ENCODE measurements at regions not wholly inside any gene's neighbourhood (a gene's known extent, or its start where the extent isn't known, plus 50 kb on each side); places are given as distances from the start of the nearest gene placed in this dataset.
"Not testable (repeated sequence)": the region's sequence is repeated elsewhere in the genome, so short reads cannot be mapped to it uniquely, and the experiment has no call there.

- no peak for DNase-seq (ENCODE audit: extremely low read depth, low read depth)
- no peak for TF ChIP-seq CTCF (IDR thresholded peaks at IDR 0.05; ENCODE audit: low read depth, low read length)
Observed at GRCh38 chr2:199554026-199554425, 96.3 kb upstream of the SATB2 start.

GRCh38 chr2:199552141-199552540 is 94.4 kb upstream of the SATB2 start:
- TF ChIP-seq CTCF (IDR thresholded peaks at IDR 0.05; ENCODE audit: low read depth, low read length) = no peak
- no peak for DNase-seq (ENCODE audit: extremely low read depth, low read depth)

- no peak for DNase-seq (ENCODE audit: extremely low read depth, low read depth)
- no peak for TF ChIP-seq CTCF (IDR thresholded peaks at IDR 0.05; ENCODE audit: low read depth, low read length)
Observed at GRCh38 chr2:199543606-199544172, 86.0 kb upstream of the SATB2 start.

- no peak for DNase-seq (ENCODE audit: extremely low read depth, low read depth)
- TF ChIP-seq CTCF (IDR thresholded peaks at IDR 0.05; ENCODE audit: low read depth, low read length) = no peak
Observed at GRCh38 chr2:199535445-199536177, 77.9 kb upstream of the SATB2 start.

- not testable (repeated sequence) for DNase-seq (ENCODE audit: extremely low read depth, low read depth)
Observed at GRCh38 chr2:199533873-199534272, 76.1 kb upstream of the SATB2 start.

- DNase-seq (ENCODE audit: extremely low read depth, low read depth) = no peak
- no peak for TF ChIP-seq CTCF (IDR thresholded peaks at IDR 0.05; ENCODE audit: low read depth, low read length)
Observed at GRCh38 chr2:199527071-199527470, 69.3 kb upstream of the SATB2 start.

GRCh38 chr2:199524689-199525574 is 67.2 kb upstream of the SATB2 start:
- TF ChIP-seq CTCF (IDR thresholded peaks at IDR 0.05; ENCODE audit: low read depth, low read length) = no peak
- no peak for DNase-seq (ENCODE audit: extremely low read depth, low read depth)
